Loucy (cell line): ENCODE measurements at regions not wholly inside any gene's neighbourhood (a gene's known extent, or its start where the extent isn't known, plus 50 kb on each side); places are given as distances from the start of the nearest gene placed in this dataset.

Source experiments
- EZH2phosphoT487 ChIP-seq: fragments of 200-600 bp; IDR thresholded peaks from 2 replicates; pipeline ENCODE4 v1.6.1; 2018; ENCODE audit warnings: antibody characterized with exemption, mild to moderate bottlenecking, moderate library complexity, borderline replicate concordance
- TF ChIP-seq, protein P1 (sequence below): fragments of 200-600 bp; sonication (generic); conservative IDR thresholded peaks from 2 replicates; pipeline ENCODE4 v1.5.1; 2014; ENCODE audit warnings: mild to moderate bottlenecking, antibody characterized with exemption, low read length

DNA sequence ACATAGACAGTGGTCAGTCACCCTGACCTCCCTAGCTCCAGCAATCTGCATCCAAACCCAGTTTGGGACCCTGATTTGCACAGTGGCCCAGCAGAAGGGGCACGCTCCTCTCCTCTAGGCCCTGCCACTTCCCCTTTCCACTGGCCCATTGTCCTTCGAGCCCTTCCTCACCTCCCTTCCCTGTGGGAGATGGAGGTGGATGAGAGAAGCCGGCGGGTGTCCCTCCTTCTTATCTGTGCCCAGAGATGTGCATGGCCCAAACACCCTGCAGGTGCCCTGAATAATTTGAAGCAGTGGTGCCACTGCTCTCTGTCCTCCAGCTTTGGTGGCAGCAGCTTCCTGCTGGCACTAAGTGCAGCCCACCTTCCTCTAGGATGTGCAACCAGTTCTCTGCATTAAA lies 140.0 kb downstream of the BARX1 start:
- no peak for TF ChIP-seq EZH2phosphoT487
- TF ChIP-seq, protein P1, sequence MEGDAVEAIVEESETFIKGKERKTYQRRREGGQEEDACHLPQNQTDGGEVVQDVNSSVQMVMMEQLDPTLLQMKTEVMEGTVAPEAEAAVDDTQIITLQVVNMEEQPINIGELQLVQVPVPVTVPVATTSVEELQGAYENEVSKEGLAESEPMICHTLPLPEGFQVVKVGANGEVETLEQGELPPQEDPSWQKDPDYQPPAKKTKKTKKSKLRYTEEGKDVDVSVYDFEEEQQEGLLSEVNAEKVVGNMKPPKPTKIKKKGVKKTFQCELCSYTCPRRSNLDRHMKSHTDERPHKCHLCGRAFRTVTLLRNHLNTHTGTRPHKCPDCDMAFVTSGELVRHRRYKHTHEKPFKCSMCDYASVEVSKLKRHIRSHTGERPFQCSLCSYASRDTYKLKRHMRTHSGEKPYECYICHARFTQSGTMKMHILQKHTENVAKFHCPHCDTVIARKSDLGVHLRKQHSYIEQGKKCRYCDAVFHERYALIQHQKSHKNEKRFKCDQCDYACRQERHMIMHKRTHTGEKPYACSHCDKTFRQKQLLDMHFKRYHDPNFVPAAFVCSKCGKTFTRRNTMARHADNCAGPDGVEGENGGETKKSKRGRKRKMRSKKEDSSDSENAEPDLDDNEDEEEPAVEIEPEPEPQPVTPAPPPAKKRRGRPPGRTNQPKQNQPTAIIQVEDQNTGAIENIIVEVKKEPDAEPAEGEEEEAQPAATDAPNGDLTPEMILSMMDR: no peak
